KMS-11 (cell line): ENCODE measurements at regions not wholly inside any gene's neighbourhood (a gene's known extent, or its start where the extent isn't known, plus 50 kb on each side); places are given as distances from the start of the nearest gene placed in this dataset.

Experiments used
- H2AFZ ChIP-seq: fragments of 200-600 bp; sonication (generic); 2 replicates; pipeline ENCODE4 v1.6.1; 2016; ENCODE audit warnings: antibody characterized with exemption, mixed run types, low read depth
- H3K27ac ChIP-seq: fragments of 200-600 bp; sonication (generic); 2 replicates; pipeline ENCODE4 v1.6.1; 2016; ENCODE audit warnings: mild to moderate bottlenecking, mixed run types
- H3K27me3 ChIP-seq: fragments of 200-600 bp; sonication (generic); 2 replicates; pipeline ENCODE4 v1.6.1; 2017; ENCODE audit warnings: mild to moderate bottlenecking, low read depth, mixed run types, moderate library complexity; ENCODE audit not compliant: insufficient read depth
- H3K36me3 ChIP-seq: fragments of 200-600 bp; sonication (generic); 2 replicates; pipeline ENCODE4 v1.6.1; 2017; ENCODE audit warnings: mild to moderate bottlenecking, mixed run types; ENCODE audit not compliant: insufficient read depth
- H3K4me1 ChIP-seq: fragments of 200-600 bp; sonication (generic); 2 replicates; pipeline ENCODE4 v1.6.1; 2016; ENCODE audit warnings: mild to moderate bottlenecking, low read depth, mixed run types; ENCODE audit not compliant: poor library complexity, severe bottlenecking
- H3K4me2 ChIP-seq: fragments of 200-600 bp; sonication (generic); 2 replicates; pipeline ENCODE4 v1.7.0; 2016; ENCODE audit warnings: mild to moderate bottlenecking, mixed run types
- H3K4me3 ChIP-seq: fragments of 200-600 bp; sonication (generic); IDR thresholded peaks from 2 replicates; pipeline ENCODE4 v1.6.1; 2017; ENCODE audit warnings: low read depth, low read length, mixed read lengths; ENCODE audit not compliant: insufficient read depth
- H3K79me2 ChIP-seq: fragments of 200-600 bp; sonication (generic); 2 replicates; pipeline ENCODE4 v1.6.1; 2016; ENCODE audit warnings: low read depth, mixed run types; ENCODE audit not compliant: insufficient read depth
- H3K9ac ChIP-seq: fragments of 200-600 bp; sonication (generic); 2 replicates; pipeline ENCODE4 v1.6.1; 2016; ENCODE audit warnings: mild to moderate bottlenecking, mixed run types
- H4K20me1 ChIP-seq: fragments of 200-600 bp; sonication (generic); 2 replicates; pipeline ENCODE4 v1.6.1; 2016; ENCODE audit warnings: mild to moderate bottlenecking, mixed run types; ENCODE audit not compliant: insufficient read depth
- CTCF ChIP-seq: fragments of 200-600 bp; sonication (generic); conservative IDR thresholded peaks from 2 replicates; pipeline ENCODE4 v1.6.1; 2017; ENCODE audit warnings: low read depth, mild to moderate bottlenecking, antibody characterized with exemption, low read length, moderate library complexity, mixed read lengths

- H4K20me1 ChIP-seq = no peaks in the 10 kb centered on the region
- no peak overlapping the region for H3K27ac ChIP-seq
- H3K36me3 ChIP-seq = no peaks in the 10 kb centered on the region
- TF ChIP-seq CTCF = no peak
- H3K9ac ChIP-seq = no peak overlapping the region
- H3K4me1 ChIP-seq = no peaks in the 10 kb centered on the region
- no peak overlapping the region for H2AFZ ChIP-seq
- H3K4me3 ChIP-seq = no peak overlapping the region
- no peaks in the 10 kb centered on the region for H3K27me3 ChIP-seq
- no peak overlapping the region for H3K4me2 ChIP-seq
- H3K79me2 ChIP-seq = no peaks in the 10 kb centered on the region
These were observed 269.5 kb upstream of the ZFHX3 start for GRCh38 chr16:73317321-73317857.

- H2AFZ ChIP-seq = no peak overlapping the region
- no peaks in the 10 kb centered on the region for H3K79me2 ChIP-seq
- no peak overlapping the region for H3K4me3 ChIP-seq
- H3K4me2 ChIP-seq = no peak overlapping the region
- H3K27me3 ChIP-seq = no peaks in the 10 kb centered on the region
- no peaks in the 10 kb centered on the region for H4K20me1 ChIP-seq
- H3K36me3 ChIP-seq = no peaks in the 10 kb centered on the region
- TF ChIP-seq CTCF = no peak
- H3K4me1 ChIP-seq = no peaks in the 10 kb centered on the region
- H3K9ac ChIP-seq = no peak overlapping the region
- no peak overlapping the region for H3K27ac ChIP-seq
These were observed 267.7 kb upstream of the ZFHX3 start for GRCh38 chr16:73315645-73316044.

GRCh38 chr16:73313950-73314349 lies 266.0 kb upstream of the ZFHX3 start:
- no peak overlapping the region for H3K4me3 ChIP-seq
- TF ChIP-seq CTCF = no peak
- no peaks in the 10 kb centered on the region for H3K27me3 ChIP-seq
- no peaks in the 10 kb centered on the region for H4K20me1 ChIP-seq
- no peaks in the 10 kb centered on the region for H3K79me2 ChIP-seq
- no peak overlapping the region for H3K4me2 ChIP-seq
- no peaks in the 10 kb centered on the region for H3K4me1 ChIP-seq
- no peak overlapping the region for H2AFZ ChIP-seq
- no peak overlapping the region for H3K27ac ChIP-seq
- H3K9ac ChIP-seq = no peak overlapping the region
- no peaks in the 10 kb centered on the region for H3K36me3 ChIP-seq

- Histone ChIP-seq H3K4me3 (no peak overlapping the region), H3K36me3 (no peaks in the 10 kb centered on the region), H3K79me2 (no peaks in the 10 kb centered on the region), H2AFZ (no peak overlapping the region), H3K27ac (no peak overlapping the region), H3K4me1 (no peaks in the 10 kb centered on the region), H3K4me2 (no peak overlapping the region), H4K20me1 (no peaks in the 10 kb centered on the region), H3K9ac (no peak overlapping the region), H3K27me3 (no peaks in the 10 kb centered on the region)
- no peak for TF ChIP-seq CTCF
These were observed 264.2 kb upstream of the ZFHX3 start for GRCh38 chr16:73311857-73312723.
